GM18499 (cell line): ENCODE measurements at regions not wholly inside any gene's neighbourhood (a gene's known extent, or its start where the extent isn't known, plus 50 kb on each side); places are given as distances from the start of the nearest gene placed in this dataset.
"Not testable (repeated sequence)": the region's sequence is repeated elsewhere in the genome, so short reads cannot be mapped to it uniquely, and the experiment has no call there.

Source experiments
- ATAC-seq: cut with Tn5 transposase; IDR thresholded peaks from one replicate; pipeline ENCODE4 v1.9.1; 2021; ENCODE audit warnings: moderate number of reproducible peaks; ENCODE audit not compliant: insufficient read depth, unreplicated experiment

- no peak for ATAC-seq
Measured at GRCh38 chr3:88879905-88880304, 227.5 kb upstream of the EPHA3 start.

GRCh38 chr3:88882121-88882520 lies 225.3 kb upstream of the EPHA3 start:
- ATAC-seq = no peak

- not testable (repeated sequence) for ATAC-seq
Measured at GRCh38 chr3:88886624-88887023, 220.8 kb upstream of the EPHA3 start.

GRCh38 chr3:88896026-88896425 lies 211.4 kb upstream of the EPHA3 start:
- no peak for ATAC-seq

GRCh38 chr3:88912294-88912877 lies 195.0 kb upstream of the EPHA3 start:
- ATAC-seq = no peak

GRCh38 chr3:88918841-88919240 lies 188.6 kb upstream of the EPHA3 start:
- no peak for ATAC-seq

GRCh38 chr3:88921986-88922385 lies 185.4 kb upstream of the EPHA3 start:
- ATAC-seq = no peak

- no peak for ATAC-seq
Measured at GRCh38 chr3:88926221-88926620, 181.2 kb upstream of the EPHA3 start.

- no peak for ATAC-seq
Measured at GRCh38 chr3:88930611-88931010, 176.8 kb upstream of the EPHA3 start.

- no peak for ATAC-seq
Measured at GRCh38 chr3:88936831-88937230, 170.6 kb upstream of the EPHA3 start.

GRCh38 chr3:88940296-88940695 lies 167.1 kb upstream of the EPHA3 start:
- ATAC-seq = no peak

- no peak for ATAC-seq
Measured at GRCh38 chr3:88947013-88947412, 160.4 kb upstream of the EPHA3 start.

GRCh38 chr3:88954853-88955252 lies 152.6 kb upstream of the EPHA3 start:
- no peak for ATAC-seq

GRCh38 chr3:88955274-88955673 lies 152.1 kb upstream of the EPHA3 start:
- no peak for ATAC-seq

- no peak for ATAC-seq
Measured at GRCh38 chr3:88957711-88958439, 149.5 kb upstream of the EPHA3 start.

GRCh38 chr3:88960019-88960418 lies 147.4 kb upstream of the EPHA3 start:
- ATAC-seq = no peak

GRCh38 chr3:88963003-88963402 lies 144.4 kb upstream of the EPHA3 start:
- no peak for ATAC-seq

- no peak for ATAC-seq
Measured at GRCh38 chr3:88979760-88980159, 127.7 kb upstream of the EPHA3 start.

- ATAC-seq = no peak
Measured at GRCh38 chr3:88983458-88983857, 124.0 kb upstream of the EPHA3 start.

- no peak for ATAC-seq
Measured at GRCh38 chr3:88984256-88984655, 123.2 kb upstream of the EPHA3 start.

GRCh38 chr3:88984832-88985231 lies 122.6 kb upstream of the EPHA3 start:
- ATAC-seq = no peak

- no peak for ATAC-seq
Measured at GRCh38 chr3:88985491-88985890, 121.9 kb upstream of the EPHA3 start.
